ENCODE measurements at regions not wholly inside any gene's neighbourhood (a gene's known extent, or its start where the extent isn't known, plus 50 kb on each side); places are given as distances from the start of the nearest gene placed in this dataset.

GRCh38 chr5:119864286-119864685, 234.9 kb downstream of the FAM170A start:
- no peak for TF ChIP-seq CTCF (IDR thresholded peaks at IDR 0.05; ENCODE audit: low read depth, low read length, poor library complexity, severe bottlenecking)
- no peak for TF ChIP-seq EZH2phosphoT487 (IDR thresholded peaks at IDR 0.05; ENCODE audit: borderline replicate concordance, low read length)

Data from DOHH2 (cell line).